SK-MEL-5 (cell line): ENCODE measurements at regions not wholly inside any gene's neighbourhood (a gene's known extent, or its start where the extent isn't known, plus 50 kb on each side); places are given as distances from the start of the nearest gene placed in this dataset.
"Not testable (repeated sequence)": the region's sequence is repeated elsewhere in the genome, so short reads cannot be mapped to it uniquely, and the experiment has no call there.

Source experiments
- DNase-seq: peaks from one replicate; pipeline ENCODE4 v3.0.0-alpha.2; 2016; ENCODE audit warnings: low read depth, low spot score
- in situ Hi-C: cut with HindIII; loops from 2 replicates; pipeline ENCODE4 v1.10.0; 2016; ENCODE audit warnings: low sequenced_read_pairs, high pct_unique_total_duplicates, low pct_unique_long_range_greater_than_20kb

GRCh38 chrX:25503826-25504225, 488.1 kb upstream of the ARX start:
- DNase-seq = no peak
- in situ Hi-C loops = no loop called here

DNA sequence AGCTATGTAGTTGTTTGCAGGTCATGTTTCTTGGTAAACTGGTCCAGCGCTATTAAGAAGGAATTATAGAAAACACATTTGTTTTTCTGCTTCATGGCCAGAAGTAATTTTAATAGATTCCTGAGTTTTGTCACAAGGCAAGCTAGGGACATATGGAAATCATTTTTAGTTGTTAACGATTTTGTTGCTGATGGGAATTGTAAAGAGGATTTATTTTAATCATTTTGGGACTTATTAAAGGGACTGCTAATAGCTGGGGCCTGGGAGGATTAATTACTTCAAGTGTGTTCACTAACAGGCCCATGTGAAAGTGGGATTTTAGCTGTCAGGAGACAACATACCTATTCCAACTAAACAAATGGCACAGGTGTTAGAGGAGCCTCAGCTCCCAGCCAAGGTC, 492.0 kb upstream of the ARX start:
- no peak for DNase-seq
- in situ Hi-C loops = no loop called here

- in situ Hi-C loops = no loop called here
- no peak for DNase-seq
Observed at GRCh38 chrX:25519258-25519657, 503.5 kb upstream of the ARX start.

DNA sequence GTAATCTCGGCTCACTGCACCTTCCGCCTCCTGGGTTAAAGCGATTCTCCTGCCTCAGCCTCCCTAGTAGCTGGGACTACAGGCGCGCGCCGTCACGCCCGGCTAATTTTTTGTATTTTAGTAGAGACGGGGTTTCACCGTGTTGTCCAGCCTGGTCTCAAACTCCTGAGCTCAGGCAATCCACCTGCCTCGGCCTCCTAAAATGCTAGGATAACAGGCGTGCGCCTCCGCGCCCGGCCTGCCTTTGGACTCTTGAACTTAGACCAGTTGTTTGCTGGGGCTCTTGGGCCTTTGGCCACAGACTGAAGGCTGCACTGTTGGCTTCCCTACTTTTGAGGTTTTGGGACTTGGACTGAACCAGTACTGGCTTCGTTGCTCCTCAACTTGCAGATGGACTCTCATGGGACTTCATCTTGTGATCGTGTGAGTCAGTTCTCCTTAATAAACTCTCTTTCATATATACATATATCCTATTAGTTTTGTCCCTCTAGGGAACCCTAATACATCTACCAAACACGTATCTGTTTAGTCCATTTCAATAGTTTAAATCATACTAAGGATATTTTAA, 506.8 kb upstream of the ARX start:
- in situ Hi-C loops, DNase-seq: not testable (repeated sequence)

DNA sequence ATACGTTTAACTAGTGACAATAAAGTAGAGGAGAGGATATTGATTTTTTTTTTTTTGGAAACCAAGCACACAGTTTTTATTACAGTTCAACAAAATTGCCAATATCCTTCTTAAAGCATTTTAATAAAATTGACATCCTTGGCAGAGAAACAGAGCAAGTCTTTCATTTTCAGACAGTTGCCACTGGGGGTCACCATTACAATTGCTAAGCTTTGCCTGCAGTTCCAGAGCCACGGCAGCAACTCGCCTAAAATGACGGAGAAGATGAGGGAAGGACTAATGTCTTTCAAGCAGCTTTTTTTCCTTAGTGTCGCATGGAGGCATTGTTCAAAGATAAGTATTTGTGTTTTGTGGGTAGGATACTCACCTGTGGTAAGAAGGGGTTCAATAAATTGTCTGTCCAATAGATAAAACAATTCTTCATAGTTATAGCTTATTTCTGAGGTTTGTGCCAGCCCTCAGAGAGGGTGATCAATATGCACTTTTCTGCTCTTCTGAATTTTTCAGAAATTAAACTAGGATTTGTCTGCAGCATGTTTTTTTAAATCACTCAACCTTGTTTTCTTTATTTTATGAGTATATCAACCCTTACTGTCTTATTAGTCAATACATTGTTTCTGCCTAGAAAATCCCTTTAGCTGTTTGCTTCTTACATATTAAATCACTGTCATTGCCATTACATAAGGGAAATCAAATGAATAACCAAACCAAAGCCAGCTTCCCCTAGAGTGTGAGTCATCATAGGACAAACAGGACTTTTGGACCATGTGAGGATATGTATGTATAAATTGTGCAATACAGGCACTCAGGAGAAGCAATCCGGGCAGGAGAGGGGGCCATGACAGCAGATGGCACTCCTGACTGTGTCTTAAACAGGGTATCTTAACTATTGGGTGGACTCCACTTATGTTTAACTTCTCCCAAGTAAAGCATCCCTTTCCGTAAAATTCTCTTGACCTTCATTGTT, 508.1 kb upstream of the ARX start:
- DNase-seq = peak; percentile 58
- in situ Hi-C loops = no loop called here

GRCh38 chrX:25527156-25527555, 511.4 kb upstream of the ARX start:
- in situ Hi-C loops = no loop called here
- no peak for DNase-seq

- no peak for DNase-seq
- in situ Hi-C loops = no loop called here
Observed at GRCh38 chrX:25527596-25527995, 511.8 kb upstream of the ARX start.

GRCh38 chrX:25531096-25531495, 515.3 kb upstream of the ARX start:
- in situ Hi-C loops = no loop called here
- peak; percentile 4 for DNase-seq

DNA sequence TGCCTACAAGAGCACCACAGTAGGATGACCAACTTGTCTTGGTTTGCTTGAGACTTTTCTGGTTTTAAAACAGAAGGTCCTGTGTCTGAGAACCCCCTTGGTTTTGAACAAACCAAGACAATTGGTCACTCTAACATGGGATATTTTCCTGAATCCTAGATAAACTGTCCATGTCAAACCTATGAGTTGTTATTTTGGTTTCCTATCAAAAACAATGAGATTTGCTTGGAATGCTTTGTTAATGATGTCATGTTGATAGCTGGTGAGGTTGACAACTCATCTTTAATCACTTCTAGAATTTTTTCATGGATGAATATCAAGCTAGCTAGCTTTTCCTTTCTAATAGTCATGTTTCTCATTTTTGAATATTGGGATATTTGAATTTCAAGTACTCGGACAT, 518.3 kb upstream of the ARX start:
- in situ Hi-C loops = no loop called here
- no peak for DNase-seq

- in situ Hi-C loops = no loop called here
- no peak for DNase-seq
Observed at GRCh38 chrX:25536307-25536970, 520.7 kb upstream of the ARX start.

DNA sequence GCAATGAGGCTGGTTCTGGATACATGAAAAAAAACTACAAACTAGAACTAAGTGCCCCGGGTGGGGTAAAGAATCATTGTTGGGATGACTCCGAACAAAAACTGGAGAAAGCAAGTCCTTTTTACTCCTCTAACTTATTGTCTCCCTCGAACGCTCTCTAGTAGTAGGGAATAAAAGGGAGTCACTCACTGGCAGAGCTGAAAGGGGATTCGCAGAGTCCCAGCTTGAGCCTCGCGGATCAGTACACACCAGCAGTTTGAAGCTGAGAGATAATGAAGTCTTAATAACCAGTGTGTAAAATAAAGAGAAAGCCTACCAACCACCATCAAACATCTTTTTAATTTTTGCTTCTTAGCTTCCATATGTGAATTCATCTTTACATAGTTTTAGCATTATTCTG, 521.9 kb upstream of the ARX start:
- in situ Hi-C loops = no loop called here
- DNase-seq = no peak

GRCh38 chrX:25544641-25545040, 528.9 kb upstream of the ARX start:
- DNase-seq = no peak
- in situ Hi-C loops = no loop called here

DNA sequence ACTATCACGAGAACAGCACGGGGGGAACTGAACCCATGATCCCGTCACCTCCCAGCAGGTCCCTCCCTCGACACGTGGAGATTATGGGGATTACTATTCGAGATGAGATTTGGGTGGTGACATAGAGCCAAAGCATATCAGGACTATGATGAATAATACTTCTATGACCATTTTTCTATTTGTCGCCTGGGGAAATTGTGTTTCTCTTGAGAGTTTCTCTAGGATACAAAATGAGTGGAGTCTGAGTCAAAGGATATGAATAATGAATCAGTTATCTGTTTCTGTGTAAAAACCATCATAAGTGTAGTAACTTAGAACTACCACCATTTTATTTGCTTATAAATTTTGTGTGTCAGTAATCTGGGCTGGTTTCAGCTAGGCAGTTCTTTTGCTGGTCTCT, 533.0 kb upstream of the ARX start:
- no peak for DNase-seq
- in situ Hi-C loops = no loop called here

DNA sequence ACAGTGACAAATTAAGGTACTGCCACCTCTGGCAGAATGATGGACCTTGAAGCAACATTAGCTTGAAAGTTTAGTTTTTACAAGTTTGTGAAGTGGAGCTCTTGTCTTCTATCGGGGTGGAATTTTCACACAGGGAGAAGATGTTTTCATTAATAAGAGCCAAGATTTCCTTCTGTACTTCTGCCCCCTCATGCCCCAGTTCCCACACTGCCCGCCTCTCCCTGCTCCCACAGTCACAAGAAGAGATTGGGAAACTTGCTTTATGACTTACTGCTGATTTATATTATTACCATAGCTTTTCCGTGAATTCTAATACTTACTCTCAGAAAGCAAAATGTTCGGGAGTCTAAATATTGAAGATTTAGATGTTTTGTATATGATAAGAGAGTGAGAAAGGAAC, 539.8 kb upstream of the ARX start:
- DNase-seq = no peak
- in situ Hi-C loops = no loop called here

GRCh38 chrX:25558137-25558536, 542.4 kb upstream of the ARX start:
- DNase-seq = no peak
- in situ Hi-C loops = no loop called here

DNA sequence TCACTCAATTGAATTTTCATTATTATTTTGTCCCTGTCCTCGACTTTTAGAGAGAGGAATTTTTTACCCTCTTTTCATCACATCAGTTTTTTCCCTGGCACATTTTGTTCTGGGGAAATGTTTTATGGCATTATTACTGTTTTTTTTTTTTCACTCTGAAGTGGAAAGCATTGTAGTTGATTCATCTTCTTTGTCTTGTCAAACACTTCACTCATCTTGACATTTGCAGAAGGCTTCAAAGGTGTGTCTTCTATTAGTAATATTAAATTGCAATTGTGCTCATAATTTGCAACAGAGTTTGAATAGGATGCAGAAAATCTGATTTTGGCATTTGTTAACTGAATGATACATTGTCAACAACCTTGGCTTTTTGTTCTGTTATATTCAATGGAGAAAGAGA, 545.4 kb upstream of the ARX start:
- in situ Hi-C loops = no loop called here
- no peak for DNase-seq

- DNase-seq = no peak
- in situ Hi-C loops = no loop called here
Observed at GRCh38 chrX:25573631-25574030, 557.9 kb upstream of the ARX start.

DNA sequence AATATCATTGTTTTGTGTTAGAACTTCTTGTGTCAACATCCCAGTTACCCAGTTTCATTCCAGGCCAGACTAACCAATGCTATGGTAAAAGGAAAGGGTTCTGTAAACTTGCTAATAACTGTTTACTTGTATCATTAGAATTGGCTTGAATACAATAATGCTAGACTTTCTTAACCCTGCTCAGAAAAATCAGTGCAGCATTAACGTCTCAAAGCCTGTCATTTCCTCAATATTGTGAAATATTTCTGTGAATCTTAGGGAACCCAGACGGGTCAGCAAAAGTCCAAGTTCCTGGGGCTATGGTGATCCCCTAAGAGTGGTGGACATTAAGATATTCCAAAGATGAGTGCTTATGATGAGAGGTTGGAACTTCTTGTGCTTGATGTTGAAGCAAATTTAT, 541.2 kb upstream of the MAGEB18 start:
- DNase-seq = no peak
- in situ Hi-C loops = no loop called here

DNA sequence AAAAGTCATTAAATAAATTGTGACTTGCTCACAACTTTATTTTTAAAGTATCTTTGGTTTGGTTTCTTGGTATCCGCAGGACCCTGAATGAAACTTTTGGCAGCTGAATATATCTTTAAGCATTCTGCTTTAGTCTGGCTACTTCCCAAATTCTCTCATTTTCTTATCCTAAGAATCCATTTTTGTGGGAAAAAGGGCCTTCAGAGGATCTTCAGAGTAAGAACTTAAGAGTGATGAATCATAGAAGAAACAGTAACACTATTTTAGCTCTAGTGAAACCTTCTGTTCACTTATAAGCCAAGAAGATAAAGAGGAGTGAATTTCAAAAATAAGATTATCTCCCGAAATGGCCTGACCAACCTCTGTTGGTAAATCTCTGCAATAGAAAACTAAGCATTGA, 540.6 kb upstream of the MAGEB18 start:
- no peak for DNase-seq
- in situ Hi-C loops = no loop called here
